Endothelial cell of umbilical vein (primary cell): ENCODE measurements at regions not wholly inside any gene's neighbourhood (a gene's known extent, or its start where the extent isn't known, plus 50 kb on each side); places are given as distances from the start of the nearest gene placed in this dataset.

ENCODE experiments used
- BruUV-seq: library from RNA; stranded (reverse); fragments of 400-500 nt; replicated peaks from 2 replicates; lab custom pipeline; 2021; lab: Mats Ljungman, UMichigan
- CTCF ChIA-PET: fragments of 300-600, 350-600 bp; sonication (Branson Sonifier 250); formaldehyde crosslinking; loops from one replicate; lab custom pipeline; 2021; ENCODE audit warnings: antibody characterized with exemption, inconsistent platforms; lab: Charles Lee
- POLR2A ChIA-PET: fragments of 300-600, 350-600 bp; sonication (Branson Sonifier 250); formaldehyde crosslinking; loops from one replicate; lab custom pipeline; 2021; ENCODE audit warnings: antibody characterized with exemption, inconsistent platforms; lab: Charles Lee
- DNase-seq: peaks from one replicate; pipeline ENCODE4 v3.0.0-alpha.2; 2011; ENCODE audit warnings: low read depth, low spot score
- FAIRE-seq: peaks from 2 replicates; lab custom pipeline; 2011; peaks lifted over from hg19 to GRCh38; lab: Jason Lieb, UNC
- H2AFZ ChIP-seq: 2 replicates; pipeline ENCODE4 v1.6.0; 2012; ENCODE audit warnings: low read depth, low read length, control low read depth, inconsistent platforms
- H3K27ac ChIP-seq: 2 replicates; pipeline ENCODE4 v1.5.1; 2011; ENCODE audit warnings: low read depth, mild to moderate bottlenecking, control low read depth, low read length, moderate library complexity; ENCODE audit not compliant: insufficient read depth
- H3K27me3 ChIP-seq, 2 experiments: 2 replicates each; pipeline versions ENCODE4 v1.6.0 to v1.6.1; 2011; ENCODE audit warnings: low read length in 2 of 2, mixed read lengths in 1 of 2; ENCODE audit not compliant: control insufficient read depth in 2 of 2, insufficient read depth in 2 of 2
- H3K36me3 ChIP-seq, 2 experiments: 2 replicates in 1 of 2; 3 replicates in 1 of 2; pipeline ENCODE4 v1.5.1; 2011; ENCODE audit warnings: low read length in 2 of 2, mild to moderate bottlenecking in 1 of 2, moderate library complexity in 1 of 2; ENCODE audit not compliant: control insufficient read depth in 2 of 2, insufficient read depth in 2 of 2; ENCODE audit errors: extremely low read depth in 1 of 2
- H3K4me1 ChIP-seq: 3 replicates; pipeline ENCODE4 v1.5.1; 2011; ENCODE audit warnings: mild to moderate bottlenecking, low read length; ENCODE audit not compliant: control insufficient read depth, insufficient read depth; ENCODE audit errors: extremely low read depth
- H3K4me2 ChIP-seq: 2 replicates; pipeline ENCODE4 v1.6.1; 2011; ENCODE audit warnings: low read length, control low read depth, mixed read lengths; ENCODE audit not compliant: insufficient read depth
- H3K4me3 ChIP-seq, 3 experiments: fragments of 200-600 bp in 1 of 3; sonication (generic), shearing (Covaris generic) in 1 of 3; replicated peaks in 1 of 3; 2 replicates each; pipeline ENCODE4 v1.5.1; 2011 to 2016; ENCODE audit warnings: control low read depth in 3 of 3, low read length in 3 of 3, mild to moderate bottlenecking in 2 of 3, inconsistent platforms in 1 of 3, low read depth in 1 of 3, moderate library complexity in 1 of 3; ENCODE audit not compliant: insufficient read depth in 1 of 3
- H3K79me2 ChIP-seq: 2 replicates; pipeline ENCODE4 v1.6.0; 2012; ENCODE audit warnings: low read length, inconsistent platforms; ENCODE audit not compliant: control insufficient read depth, insufficient read depth
- H3K9ac ChIP-seq: replicated peaks from 2 replicates; pipeline ENCODE3; 2011; ENCODE audit warnings: low read length, control low read depth; ENCODE audit not compliant: insufficient read depth; ENCODE audit errors: extremely low read depth
- H3K9me1 ChIP-seq: replicated peaks from 3 replicates; pipeline ENCODE4 v1.6.0; 2011; ENCODE audit warnings: mild to moderate bottlenecking, low read length; ENCODE audit not compliant: control insufficient read depth, insufficient read depth; ENCODE audit errors: extremely low read depth
- H3K9me3 ChIP-seq: replicated peaks from 2 replicates; pipeline ENCODE4 v1.5.1; 2012; ENCODE audit warnings: low read length, inconsistent platforms; ENCODE audit not compliant: control insufficient read depth, insufficient read depth
- H4K20me1 ChIP-seq: replicated peaks from 2 replicates; pipeline ENCODE3; 2011; ENCODE audit warnings: mild to moderate bottlenecking, low read length; ENCODE audit not compliant: control insufficient read depth, insufficient read depth; ENCODE audit errors: extremely low read depth
- EZH2 ChIP-seq: IDR thresholded peaks from 2 replicates; pipeline ENCODE4 v1.6.1; 2012; ENCODE audit warnings: borderline replicate concordance, low read depth, mild to moderate bottlenecking, moderate library complexity, low read length, inconsistent platforms; ENCODE audit not compliant: severe bottlenecking
- FOS ChIP-seq: IDR thresholded peaks from 2 replicates; pipeline ENCODE4 v1.6.1; 2011; ENCODE audit warnings: mild to moderate bottlenecking, low read length, moderate library complexity, borderline replicate concordance; ENCODE audit not compliant: insufficient read depth
- GATA2 ChIP-seq: IDR thresholded peaks from 2 replicates; pipeline ENCODE4 v1.7.0; 2011; ENCODE audit warnings: low read depth, mild to moderate bottlenecking, moderate library complexity, mixed read lengths, low read length; ENCODE audit not compliant: insufficient read length, insufficient read depth
- JUN ChIP-seq: IDR thresholded peaks from 2 replicates; pipeline ENCODE4 v1.6.1; 2011; ENCODE audit warnings: borderline replicate concordance, low read depth; ENCODE audit not compliant: insufficient read length, insufficient read depth
- MAX ChIP-seq: IDR thresholded peaks from 2 replicates; pipeline ENCODE4 v1.6.1; 2011; ENCODE audit not compliant: insufficient read depth, insufficient read length
- MYC ChIP-seq: IDR thresholded peaks from one replicate; pipeline ENCODE4 v1.6.1; 2011; ENCODE audit warnings: mild to moderate bottlenecking, low read depth, low read length
- POLR2A ChIP-seq: IDR thresholded peaks from 2 replicates; pipeline ENCODE4 v1.6.1; 2012; ENCODE audit warnings: low read depth, mild to moderate bottlenecking, control low read depth, low read length
- POLR2AphosphoS5 ChIP-seq: IDR thresholded peaks from 2 replicates; pipeline ENCODE4 v1.6.1; 2012; ENCODE audit warnings: low read depth, mild to moderate bottlenecking, control low read depth, low read length, moderate library complexity; ENCODE audit not compliant: insufficient read depth
- dilution Hi-C: fragments of 300-500 bp; cut with MboI; formaldehyde crosslinking; loops from one replicate; pipeline ENCODE4 v1.15.0; 2019; ENCODE audit warnings: low sequenced_read_pairs; ENCODE audit not compliant: extremely low pct_ligation_motif_present
- intact Hi-C: fragments of 100-400 bp; cut with micrococcal nuclease; formaldehyde crosslinking; loops from one replicate; pipeline ENCODE4 v1.10.0; 2022
- TF ChIP-seq, protein P1 (sequence below), 2 donors: IDR thresholded peaks; 1 replicate in 1 of 2; 2 replicates in 1 of 2; pipeline ENCODE4 v1.5.1; 2011; ENCODE audit warnings: low read length in 2 of 2, mild to moderate bottlenecking in 2 of 2, moderate library complexity in 2 of 2, control low read depth in 1 of 2, inconsistent platforms in 1 of 2, low read depth in 1 of 2; ENCODE audit not compliant: insufficient read depth in 1 of 2; ENCODE audit errors: extremely low read depth in 1 of 2

- Histone ChIP-seq H3K9me3 (no peaks in the 10 kb centered on the region), H3K4me2 (no peak overlapping the region), H3K27me3 (no peaks in the 10 kb centered on the region), H3K4me3 (no peak overlapping the region), H3K36me3 (no peaks in the 10 kb centered on the region), H4K20me1 (no peaks in the 10 kb centered on the region), H3K27ac (no peak overlapping the region), H3K9ac (no peak overlapping the region), H3K79me2 (no peaks in the 10 kb centered on the region), H2AFZ (no peak overlapping the region), H3K4me1 (no peaks in the 10 kb centered on the region), H3K9me1 (no peaks in the 10 kb centered on the region)
- no peak for FAIRE-seq
- ChIA-PET CTCF (no interaction called here), POLR2A (no interaction called here)
- intact Hi-C loops, result no loop called here
- no peak for TF ChIP-seq FOS
- no peak for TF ChIP-seq JUN
- no peak for TF ChIP-seq POLR2A
- no peak for TF ChIP-seq GATA2
- TF ChIP-seq, protein P1, sequence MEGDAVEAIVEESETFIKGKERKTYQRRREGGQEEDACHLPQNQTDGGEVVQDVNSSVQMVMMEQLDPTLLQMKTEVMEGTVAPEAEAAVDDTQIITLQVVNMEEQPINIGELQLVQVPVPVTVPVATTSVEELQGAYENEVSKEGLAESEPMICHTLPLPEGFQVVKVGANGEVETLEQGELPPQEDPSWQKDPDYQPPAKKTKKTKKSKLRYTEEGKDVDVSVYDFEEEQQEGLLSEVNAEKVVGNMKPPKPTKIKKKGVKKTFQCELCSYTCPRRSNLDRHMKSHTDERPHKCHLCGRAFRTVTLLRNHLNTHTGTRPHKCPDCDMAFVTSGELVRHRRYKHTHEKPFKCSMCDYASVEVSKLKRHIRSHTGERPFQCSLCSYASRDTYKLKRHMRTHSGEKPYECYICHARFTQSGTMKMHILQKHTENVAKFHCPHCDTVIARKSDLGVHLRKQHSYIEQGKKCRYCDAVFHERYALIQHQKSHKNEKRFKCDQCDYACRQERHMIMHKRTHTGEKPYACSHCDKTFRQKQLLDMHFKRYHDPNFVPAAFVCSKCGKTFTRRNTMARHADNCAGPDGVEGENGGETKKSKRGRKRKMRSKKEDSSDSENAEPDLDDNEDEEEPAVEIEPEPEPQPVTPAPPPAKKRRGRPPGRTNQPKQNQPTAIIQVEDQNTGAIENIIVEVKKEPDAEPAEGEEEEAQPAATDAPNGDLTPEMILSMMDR (IDR thresholded peaks at IDR 0.05; ENCODE audit: extremely low read depth in 1 of 2, insufficient read depth in 1 of 2, low read depth in 1 of 2, low read length in 2 of 2), result no peak
- TF ChIP-seq EZH2, result no peak
- no peak for TF ChIP-seq MYC
- DNase-seq, result no peak
- dilution Hi-C loops, result no loop called here
- BruUV-seq, result no TSS peak
These were observed 213.2 kb upstream of the JUN start for GRCh38 chr1:58997060-58997411.

- FAIRE-seq, result no peak
- no peak overlapping the region for H3K4me2 ChIP-seq
- DNase-seq, result no peak
- dilution Hi-C loops (no loop called here), intact Hi-C loops (no loop called here)
- no peaks in the 10 kb centered on the region for H3K27me3 ChIP-seq
- H3K36me3 ChIP-seq, result no peaks in the 10 kb centered on the region
- no peaks in the 10 kb centered on the region for H3K9me1 ChIP-seq
- no peaks in the 10 kb centered on the region for H3K9me3 ChIP-seq
- ChIA-PET POLR2A (no interaction called here), CTCF (no interaction called here)
- H3K4me3 ChIP-seq, result no peak overlapping the region
- no peaks in the 10 kb centered on the region for H3K4me1 ChIP-seq
- no peak overlapping the region for H3K27ac ChIP-seq
- no peak overlapping the region for H2AFZ ChIP-seq
- TF ChIP-seq GATA2 (no peak), MAX (no peak), FOS (no peak), POLR2A (no peak), POLR2AphosphoS5 (no peak), MYC (no peak)
- TF ChIP-seq, protein P1 (IDR thresholded peaks at IDR 0.05; ENCODE audit: extremely low read depth in 1 of 2, insufficient read depth in 1 of 2, low read depth in 1 of 2, low read length in 2 of 2), result no peak
- no TSS peak for BruUV-seq
- no peak overlapping the region for H3K9ac ChIP-seq
- H4K20me1 ChIP-seq, result no peaks in the 10 kb centered on the region
- no peaks in the 10 kb centered on the region for H3K79me2 ChIP-seq
These were observed 213.8 kb upstream of the JUN start for GRCh38 chr1:58997637-58998036.
